ENCODE measurements at regions not wholly inside any gene's neighbourhood (a gene's known extent, or its start where the extent isn't known, plus 50 kb on each side); places are given as distances from the start of the nearest gene placed in this dataset.
"Not testable (repeated sequence)": the region's sequence is repeated elsewhere in the genome, so short reads cannot be mapped to it uniquely, and the experiment has no call there.

DNA sequence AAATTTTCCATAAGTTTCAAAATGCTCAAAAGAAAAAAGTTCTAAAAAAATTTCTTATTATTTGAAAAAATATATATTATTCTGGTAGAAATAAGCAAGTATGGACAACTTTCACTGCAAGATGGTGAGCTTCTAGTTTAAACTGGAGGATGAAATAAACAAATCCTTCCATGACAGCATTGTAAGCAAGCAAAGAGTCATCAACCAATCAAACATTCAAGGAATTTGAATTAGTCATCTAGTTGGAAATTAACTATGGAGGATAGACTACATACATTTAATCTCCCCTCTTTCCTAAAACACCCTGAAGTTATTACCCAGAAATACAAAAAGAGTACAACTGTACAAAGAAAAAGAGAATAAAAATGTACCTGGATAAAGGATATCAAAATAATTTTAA lies 51.0 kb upstream of the IRX5 start:
- DNase-seq (ENCODE audit: insufficient read length, low spot score) = no peak
- TF ChIP-seq POLR2A (IDR thresholded peaks at IDR 0.05; ENCODE audit: low read depth, low read length) = no peak
- no peak for FAIRE-seq

DNA sequence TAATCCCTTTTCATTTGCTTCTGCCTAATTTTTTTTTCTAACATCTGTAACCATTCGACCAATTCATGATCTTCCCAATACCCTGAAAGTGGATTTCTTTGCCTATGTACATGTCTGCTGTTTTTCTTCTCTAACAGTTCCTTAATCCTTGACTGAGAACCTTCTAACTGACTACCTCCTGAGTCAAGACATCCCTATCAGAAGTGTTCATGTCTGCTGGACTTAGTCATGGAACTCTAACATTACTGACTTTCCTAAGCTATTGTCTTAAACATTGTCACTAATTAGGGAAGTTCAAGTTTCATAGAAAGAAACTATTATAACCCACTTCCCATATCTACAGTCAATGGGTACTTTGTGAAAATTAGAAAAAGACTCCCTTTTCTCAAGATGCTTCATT lies 52.4 kb upstream of the IRX5 start:
- TF ChIP-seq POLR2A (IDR thresholded peaks at IDR 0.05; ENCODE audit: low read depth, low read length) = no peak
- no peak for FAIRE-seq
- DNase-seq (ENCODE audit: insufficient read length, low spot score) = no peak

DNA sequence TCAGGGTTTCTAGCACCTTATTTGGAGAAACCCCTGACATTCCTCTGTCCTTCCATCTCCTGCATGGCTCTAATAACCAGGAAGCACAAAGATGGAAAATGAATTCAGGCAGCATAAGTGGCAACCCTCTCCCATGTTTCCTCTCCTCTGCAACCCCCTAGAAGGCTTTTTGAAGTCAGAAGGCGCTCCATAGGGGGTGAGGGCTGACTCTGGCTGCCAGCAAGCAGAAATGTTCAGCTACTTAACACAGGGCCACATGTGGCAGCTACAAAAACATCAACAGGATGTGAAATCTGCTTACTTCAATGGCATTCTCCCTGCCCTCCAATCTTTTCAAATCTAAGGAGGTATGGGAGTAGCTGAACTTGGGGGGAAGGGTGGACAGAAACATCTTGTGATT lies 55.2 kb upstream of the IRX5 start:
- FAIRE-seq (no peak), DNase-seq (ENCODE audit: insufficient read length, low spot score) (no peak)
- TF ChIP-seq POLR2A (IDR thresholded peaks at IDR 0.05; ENCODE audit: low read depth, low read length) = no peak

DNA sequence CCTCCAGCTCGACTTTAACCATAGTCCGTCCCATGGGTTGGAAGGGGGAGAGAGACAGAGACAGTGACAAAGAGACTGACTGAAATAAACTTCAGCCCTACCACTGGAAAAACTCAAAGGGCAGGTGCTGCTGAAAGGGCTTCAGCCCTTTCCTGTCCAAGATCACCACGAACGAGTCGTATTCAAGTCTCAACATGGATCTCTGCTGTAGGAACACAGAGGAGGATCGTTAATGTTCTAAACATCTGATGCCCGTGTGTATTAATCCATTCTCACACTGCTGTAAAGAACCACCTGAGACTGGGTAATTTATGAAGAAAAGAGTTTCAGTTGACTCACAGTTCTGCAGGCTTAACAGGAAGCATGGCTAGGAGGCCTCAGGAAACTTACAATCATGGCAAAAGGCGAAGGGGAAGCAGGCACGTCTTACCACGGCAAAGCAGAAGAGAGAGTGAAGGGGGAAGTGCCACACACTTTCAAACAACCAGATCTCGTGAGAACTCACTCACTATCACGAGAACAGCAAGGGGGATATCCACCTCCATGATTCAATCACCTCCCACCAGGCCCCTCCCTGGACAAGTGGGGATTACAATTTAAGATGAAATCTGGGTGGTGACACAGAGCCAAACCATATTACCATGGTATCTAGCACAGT lies 56.8 kb upstream of the IRX5 start:
- DNase-seq (ENCODE audit: insufficient read length, low spot score); FAIRE-seq: not testable (repeated sequence)

DNA sequence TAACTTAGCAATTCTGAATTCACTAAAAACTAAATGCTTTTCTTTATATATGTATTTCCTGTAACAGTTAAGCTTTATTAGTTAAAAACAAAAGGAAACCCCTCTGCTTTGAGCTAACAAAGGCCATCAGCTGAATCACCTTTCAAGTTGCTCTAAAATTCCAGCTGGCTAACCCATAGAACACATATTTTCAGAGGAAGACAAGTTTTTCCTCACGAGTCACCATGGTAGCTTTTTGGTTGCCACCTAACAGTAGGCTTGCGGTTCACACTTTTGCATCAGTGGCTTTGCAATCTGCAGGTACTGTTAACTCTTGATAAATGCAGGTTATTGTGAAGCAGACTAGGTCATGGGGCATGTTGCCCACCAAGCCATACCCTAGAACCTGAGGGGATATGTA lies 57.6 kb upstream of the IRX5 start:
- FAIRE-seq = no peak
- DNase-seq (ENCODE audit: insufficient read length, low spot score) = no peak
- no peak for TF ChIP-seq POLR2A (IDR thresholded peaks at IDR 0.05; ENCODE audit: low read depth, low read length)

DNA sequence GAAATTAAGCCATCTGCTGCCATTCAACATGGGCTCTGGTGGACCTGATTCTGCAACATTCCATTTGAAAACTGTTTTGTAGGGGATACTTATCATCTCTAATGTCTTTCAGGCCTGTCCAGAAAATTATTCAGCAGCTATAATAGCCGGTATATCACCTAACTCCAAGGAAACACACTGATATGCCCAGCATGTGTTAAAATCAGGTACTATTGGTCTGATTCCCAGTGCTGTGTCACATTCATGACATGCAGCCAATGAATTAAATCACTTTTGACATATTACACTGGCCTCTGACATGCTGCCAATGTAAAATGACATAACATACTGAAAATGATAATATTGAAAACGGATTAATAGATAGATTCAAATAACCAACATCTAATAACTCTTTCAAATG lies 60.5 kb upstream of the IRX5 start:
- FAIRE-seq = no peak
- TF ChIP-seq POLR2A (IDR thresholded peaks at IDR 0.05; ENCODE audit: low read depth, low read length) = no peak
- no peak for DNase-seq (ENCODE audit: insufficient read length, low spot score)

DNA sequence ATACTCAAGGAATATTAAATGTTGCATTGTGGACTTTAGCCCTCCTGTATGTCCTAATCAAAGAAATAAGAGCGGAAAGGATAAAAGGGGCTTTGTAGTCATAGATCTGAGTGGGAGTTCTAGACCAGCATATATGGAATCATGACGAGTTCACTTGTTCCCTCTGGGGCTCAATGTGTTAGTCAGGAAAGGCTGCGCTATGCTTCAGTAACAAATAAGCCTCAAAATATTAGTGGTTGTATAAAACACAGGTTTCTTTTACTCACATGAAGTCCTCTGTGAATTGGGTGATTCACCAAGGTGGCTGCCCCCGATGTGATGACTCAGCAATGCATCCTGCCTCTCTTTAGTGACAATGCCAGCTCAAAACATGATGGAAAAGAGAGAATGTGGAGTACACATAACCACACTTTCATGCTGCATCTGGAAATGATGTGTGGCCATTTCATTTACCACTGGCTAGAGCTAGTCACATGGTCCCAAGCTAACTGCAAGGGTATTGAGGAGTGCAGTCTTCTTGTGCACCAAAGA lies 63.3 kb upstream of the IRX5 start:
- TF ChIP-seq POLR2A (IDR thresholded peaks at IDR 0.05; ENCODE audit: low read depth, low read length) = no peak
- FAIRE-seq = no peak
- DNase-seq (ENCODE audit: insufficient read length, low spot score) = no peak

DNA sequence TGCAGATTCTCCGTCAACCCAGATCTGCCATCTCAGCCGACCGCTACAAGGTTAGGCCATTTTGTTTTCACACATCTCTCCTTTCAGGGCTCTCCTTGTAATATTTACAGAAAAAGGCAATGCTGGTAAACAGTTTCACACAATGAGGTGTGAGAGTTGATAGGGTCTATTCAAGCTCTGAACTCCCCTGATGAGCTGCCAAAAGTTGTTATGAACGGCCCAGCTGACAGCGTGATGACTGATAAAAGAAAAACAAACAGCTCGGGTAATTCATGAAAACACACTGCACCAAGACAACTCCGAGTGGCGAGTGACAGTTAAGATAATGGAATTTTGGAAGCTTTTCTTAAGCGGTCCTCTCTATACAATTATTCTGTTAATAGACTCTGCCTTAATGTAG lies 68.1 kb upstream of the IRX5 start:
- DNase-seq (ENCODE audit: insufficient read length, low spot score) (no peak), FAIRE-seq (no peak)
- no peak for TF ChIP-seq POLR2A (IDR thresholded peaks at IDR 0.05; ENCODE audit: low read depth, low read length)

DNA sequence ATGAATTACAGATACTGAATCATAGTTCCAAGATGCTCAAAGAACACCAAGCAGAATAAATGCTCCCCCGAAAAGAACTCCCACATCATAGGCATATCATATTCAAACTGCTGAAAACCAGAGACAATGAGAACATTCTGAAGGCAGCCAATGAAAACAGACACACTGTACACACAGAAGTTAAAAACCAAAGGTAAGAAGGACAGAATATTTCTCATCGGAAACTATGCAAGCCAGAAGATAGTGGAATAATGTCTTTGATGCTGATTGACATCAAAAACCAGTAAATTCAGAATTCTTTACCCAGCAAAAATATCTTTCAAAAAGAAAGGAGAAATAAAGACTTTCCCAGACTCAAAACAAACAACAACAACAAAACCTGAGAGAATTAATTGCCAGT lies 73.8 kb upstream of the IRX5 start:
- no peak for TF ChIP-seq POLR2A (IDR thresholded peaks at IDR 0.05; ENCODE audit: low read depth, low read length)
- FAIRE-seq (no peak), DNase-seq (ENCODE audit: insufficient read length, low spot score) (no peak)

DNA sequence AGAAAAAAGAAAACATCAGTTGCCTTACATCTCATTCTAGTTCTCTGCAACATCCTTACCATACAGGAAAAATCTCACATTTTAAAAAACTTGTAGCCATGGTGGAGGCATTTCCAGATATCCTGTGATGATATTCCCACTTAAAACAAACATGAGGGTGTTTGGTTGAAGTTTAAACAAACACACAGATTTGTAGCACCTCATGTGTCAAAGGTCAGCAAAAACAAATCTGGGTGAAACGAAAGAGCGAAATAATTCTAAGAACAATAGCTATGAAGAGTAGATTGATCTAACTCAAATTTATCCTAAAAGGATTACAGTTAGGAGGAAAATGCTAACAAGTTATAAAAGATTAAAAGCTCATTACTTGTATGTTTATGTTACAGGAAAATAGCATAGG lies 83.1 kb upstream of the IRX5 start:
- no peak for DNase-seq (ENCODE audit: insufficient read length, low spot score)
- no peak for FAIRE-seq
- no peak for TF ChIP-seq POLR2A (IDR thresholded peaks at IDR 0.05; ENCODE audit: low read depth, low read length)

DNA sequence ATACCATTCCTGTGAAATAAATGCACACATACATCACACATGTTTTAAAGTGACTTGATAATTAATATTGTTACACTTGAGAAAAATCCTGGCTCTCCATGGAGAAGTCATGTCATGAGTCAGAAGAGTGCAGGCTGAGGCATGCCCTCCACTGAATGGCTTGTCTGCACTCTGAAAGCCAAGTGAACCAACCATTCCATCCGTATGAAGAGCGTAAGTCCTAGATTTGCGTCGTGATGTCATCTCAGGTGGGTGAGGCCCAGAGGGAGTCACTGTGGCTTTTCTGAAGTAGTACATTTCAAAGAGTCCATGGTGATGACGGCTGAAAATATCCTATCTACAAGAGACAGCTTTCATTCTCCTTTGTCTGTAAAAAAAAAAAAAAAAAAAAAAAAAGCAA lies 83.5 kb upstream of the IRX5 start:
- peak; percentile 23 for FAIRE-seq

DNA sequence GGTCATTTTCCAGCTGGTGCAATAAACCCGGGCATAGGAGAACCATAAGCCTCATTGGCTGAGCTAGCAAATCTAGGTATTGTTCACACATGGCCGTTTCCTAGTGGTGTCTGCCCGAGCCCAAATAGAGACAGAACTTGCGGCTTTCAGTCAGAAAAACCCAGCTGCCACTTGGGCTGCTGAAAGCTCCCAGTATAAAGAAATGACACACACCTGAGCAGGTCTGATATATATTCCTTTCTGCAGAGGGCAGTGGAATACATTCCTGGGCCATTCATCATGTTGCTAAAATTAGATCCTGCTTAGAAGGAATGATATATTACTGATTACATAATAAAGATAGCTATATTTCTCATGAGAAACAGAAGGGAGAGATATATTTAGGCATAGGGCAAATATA lies 83.9 kb upstream of the IRX5 start:
- DNase-seq (ENCODE audit: insufficient read length, low spot score) (no peak), FAIRE-seq (no peak)
- no peak for TF ChIP-seq POLR2A (IDR thresholded peaks at IDR 0.05; ENCODE audit: low read depth, low read length)

More for the DNA sequence above, 83.5 kb upstream of the IRX5 start:
- no peak for TF ChIP-seq POLR2A (IDR thresholded peaks at IDR 0.05; ENCODE audit: low read depth, low read length)
- no peak for DNase-seq (ENCODE audit: insufficient read length, low spot score)

DNA sequence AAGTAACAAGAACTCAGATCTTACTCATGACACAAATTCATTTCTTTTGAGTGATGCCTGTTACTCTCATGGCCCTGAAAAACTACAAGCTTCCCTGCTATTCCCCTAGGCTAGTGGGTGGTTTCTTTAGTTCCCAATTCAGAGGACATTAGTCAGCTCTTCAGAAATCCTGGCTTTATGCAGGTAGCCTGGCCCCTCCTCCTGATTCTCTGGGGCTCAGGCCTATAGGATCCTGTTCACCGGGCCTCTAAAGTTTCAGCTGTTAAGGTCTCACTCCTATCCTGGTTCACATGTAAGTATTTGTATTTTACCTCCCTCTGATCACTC lies 87.3 kb upstream of the IRX5 start:
- FAIRE-seq (no peak), DNase-seq (ENCODE audit: insufficient read length, low spot score) (no peak)
- TF ChIP-seq POLR2A (IDR thresholded peaks at IDR 0.05; ENCODE audit: low read depth, low read length) = no peak

DNA sequence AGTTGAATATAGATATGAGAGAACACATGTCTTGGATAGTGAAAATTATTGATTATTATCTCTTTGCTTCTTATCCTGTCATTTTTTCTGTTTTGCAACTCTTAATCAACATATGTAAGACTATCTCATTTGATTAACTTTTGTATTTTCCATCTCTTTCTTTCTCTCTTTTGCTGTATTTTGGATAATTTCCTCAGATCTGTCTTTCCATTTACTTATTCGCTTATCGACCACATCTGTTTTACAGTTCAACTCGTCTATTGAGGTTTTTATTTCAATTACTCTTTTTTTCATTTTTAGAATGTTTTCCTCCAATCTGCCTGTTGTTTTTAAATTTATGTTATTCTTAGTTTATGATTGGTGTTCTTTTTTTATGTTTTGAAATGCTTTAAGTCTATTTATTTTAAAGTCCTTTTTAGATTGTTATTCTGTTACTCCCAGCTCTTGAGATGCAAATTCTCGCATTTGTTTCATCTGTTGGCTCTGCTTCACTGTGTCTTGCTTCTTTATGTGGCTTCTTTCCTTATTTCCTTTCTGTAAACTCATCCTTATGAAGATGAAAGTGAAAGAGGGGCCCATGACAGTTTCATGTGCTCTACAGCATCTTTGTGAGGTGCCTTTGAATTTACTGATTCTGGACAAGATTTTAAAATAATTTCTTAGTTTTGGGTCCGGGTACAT lies 87.8 kb upstream of the IRX5 start:
- FAIRE-seq (no peak), DNase-seq (ENCODE audit: insufficient read length, low spot score) (no peak)
- no peak for TF ChIP-seq POLR2A (IDR thresholded peaks at IDR 0.05; ENCODE audit: low read depth, low read length)

DNA sequence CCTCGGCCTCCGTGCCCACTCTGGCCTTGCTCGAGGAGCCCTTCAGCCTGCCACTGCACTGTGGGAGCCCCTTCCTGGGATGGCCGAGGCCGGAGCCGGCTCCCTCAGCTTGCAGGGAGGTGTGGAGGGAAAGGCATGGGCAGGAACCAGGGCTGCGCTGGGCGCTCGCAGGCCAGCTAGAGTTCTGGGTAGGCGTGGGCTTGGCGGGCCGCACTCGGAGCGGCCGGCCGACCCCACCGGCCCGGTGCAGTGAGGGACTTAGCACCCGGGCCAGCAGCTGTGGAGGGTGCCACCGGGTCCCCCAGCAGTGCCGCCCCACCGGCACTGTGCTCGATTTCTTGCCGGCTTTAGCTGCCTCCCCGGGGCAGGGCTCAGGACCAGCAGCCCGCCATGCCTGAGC lies 101.0 kb upstream of the IRX5 start:
- TF ChIP-seq POLR2A (IDR thresholded peaks at IDR 0.05; ENCODE audit: low read depth, low read length) = no peak
- DNase-seq (ENCODE audit: insufficient read length, low spot score) (no peak), FAIRE-seq (no peak)

Measured in H54 (cell line).